ENCODE measurements at regions not wholly inside any gene's neighbourhood (a gene's known extent, or its start where the extent isn't known, plus 50 kb on each side); places are given as distances from the start of the nearest gene placed in this dataset.

- H3K4me3 ChIP-seq: no peak overlapping the region
- H3K4me1 ChIP-seq (ENCODE audit: insufficient read depth): no peaks in the 10 kb centered on the region
- 95 to 100% (median 97%) methylated on average over 1 of the region's 1 CpG for WGBS, 3 donors
- no peak for DNase-seq
- TF ChIP-seq EP300 (IDR thresholded peaks at IDR 0.05) (no peak), POLR2A (IDR thresholded peaks at IDR 0.05) (no peak)
- TF ChIP-seq, protein P1, sequence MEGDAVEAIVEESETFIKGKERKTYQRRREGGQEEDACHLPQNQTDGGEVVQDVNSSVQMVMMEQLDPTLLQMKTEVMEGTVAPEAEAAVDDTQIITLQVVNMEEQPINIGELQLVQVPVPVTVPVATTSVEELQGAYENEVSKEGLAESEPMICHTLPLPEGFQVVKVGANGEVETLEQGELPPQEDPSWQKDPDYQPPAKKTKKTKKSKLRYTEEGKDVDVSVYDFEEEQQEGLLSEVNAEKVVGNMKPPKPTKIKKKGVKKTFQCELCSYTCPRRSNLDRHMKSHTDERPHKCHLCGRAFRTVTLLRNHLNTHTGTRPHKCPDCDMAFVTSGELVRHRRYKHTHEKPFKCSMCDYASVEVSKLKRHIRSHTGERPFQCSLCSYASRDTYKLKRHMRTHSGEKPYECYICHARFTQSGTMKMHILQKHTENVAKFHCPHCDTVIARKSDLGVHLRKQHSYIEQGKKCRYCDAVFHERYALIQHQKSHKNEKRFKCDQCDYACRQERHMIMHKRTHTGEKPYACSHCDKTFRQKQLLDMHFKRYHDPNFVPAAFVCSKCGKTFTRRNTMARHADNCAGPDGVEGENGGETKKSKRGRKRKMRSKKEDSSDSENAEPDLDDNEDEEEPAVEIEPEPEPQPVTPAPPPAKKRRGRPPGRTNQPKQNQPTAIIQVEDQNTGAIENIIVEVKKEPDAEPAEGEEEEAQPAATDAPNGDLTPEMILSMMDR (IDR thresholded peaks at IDR 0.05): no peak
- no peaks in the 10 kb centered on the region for H3K27me3 ChIP-seq
- intact Hi-C loops (cut with DNase I): no loop called here
- no peak overlapping the region for H3K27ac ChIP-seq
- peaks cover 0 to 3% of the 10 kb centered on the region in 2 donors for H3K9me3 ChIP-seq
- no peaks in the 10 kb centered on the region for H3K36me3 ChIP-seq
These were observed 161.5 kb upstream of the PTCHD4 start for GRCh38 chr6:48272518-48272917.

DNA sequence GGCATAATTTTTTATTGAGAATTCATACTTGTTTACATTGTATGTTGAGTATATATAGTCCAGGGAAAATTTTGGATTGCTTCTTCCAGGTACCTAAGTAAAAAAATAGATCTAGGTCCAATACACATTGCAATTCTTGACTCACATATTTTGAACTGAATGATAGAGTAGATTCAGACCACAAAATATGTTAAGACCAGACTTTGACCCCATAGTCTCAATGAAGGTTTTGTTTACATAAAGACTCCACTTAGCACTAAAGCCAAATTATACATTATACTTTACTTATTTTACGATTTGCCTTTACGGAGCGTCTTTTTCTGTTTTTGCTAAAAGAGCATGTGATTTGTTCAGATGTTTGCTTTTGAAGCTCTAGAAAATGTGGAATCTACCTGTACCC is 144.1 kb upstream of the PTCHD4 start:
- intact Hi-C loops (cut with DNase I): no loop called here
- WGBS, 3 donors: 49 to 86% (median 68%) methylated on average over 3 of the region's 3 CpGs
- no peak for DNase-seq
- H3K27me3 ChIP-seq: no peaks in the 10 kb centered on the region
- TF ChIP-seq, protein P1 (IDR thresholded peaks at IDR 0.05): no peak
- TF ChIP-seq EP300 (IDR thresholded peaks at IDR 0.05) (no peak), POLR2A (IDR thresholded peaks at IDR 0.05) (no peak)
- H3K4me3 ChIP-seq: no peak overlapping the region
- no peaks in the 10 kb centered on the region for H3K4me1 ChIP-seq (ENCODE audit: insufficient read depth)
- H3K27ac ChIP-seq: no peak overlapping the region
- no peaks in the 10 kb centered on the region for H3K36me3 ChIP-seq
- H3K9me3 ChIP-seq: no peaks in the 10 kb centered on the region

- TF ChIP-seq, protein P1 (IDR thresholded peaks at IDR 0.05): no peak
- TF ChIP-seq POLR2A (IDR thresholded peaks at IDR 0.05): no peak
- TF ChIP-seq EP300 (IDR thresholded peaks at IDR 0.05): no peak
- Histone ChIP-seq H3K36me3 (no peaks in the 10 kb centered on the region), H3K4me3 (no peak overlapping the region), H3K27ac (no peak overlapping the region), H3K9me3 (no peaks in the 10 kb centered on the region), H3K4me1 (ENCODE audit: insufficient read depth) (no peaks in the 10 kb centered on the region), H3K27me3 (no peaks in the 10 kb centered on the region)
- 45 to 77% (median 66%) methylated on average over 3 of the region's 3 CpGs for WGBS, 3 donors
- intact Hi-C loops (cut with DNase I): no loop called here
- DNase-seq: no peak
These were observed 138.1 kb upstream of the PTCHD4 start for GRCh38 chr6:48249071-48249470.

- TF ChIP-seq POLR2A (IDR thresholded peaks at IDR 0.05) (no peak), EP300 (IDR thresholded peaks at IDR 0.05) (no peak)
- TF ChIP-seq, protein P1 (IDR thresholded peaks at IDR 0.05): no peak
- Histone ChIP-seq H3K27me3 (no peaks in the 10 kb centered on the region), H3K4me3 (no peak overlapping the region), H3K36me3 (no peaks in the 10 kb centered on the region), H3K27ac (no peak overlapping the region), H3K4me1 (ENCODE audit: insufficient read depth) (no peaks in the 10 kb centered on the region), H3K9me3 (no peaks in the 10 kb centered on the region)
- DNase-seq: no peak
- intact Hi-C loops (cut with DNase I): no loop called here
These were observed 132.1 kb upstream of the PTCHD4 start for GRCh38 chr6:48243071-48243470.

DNA sequence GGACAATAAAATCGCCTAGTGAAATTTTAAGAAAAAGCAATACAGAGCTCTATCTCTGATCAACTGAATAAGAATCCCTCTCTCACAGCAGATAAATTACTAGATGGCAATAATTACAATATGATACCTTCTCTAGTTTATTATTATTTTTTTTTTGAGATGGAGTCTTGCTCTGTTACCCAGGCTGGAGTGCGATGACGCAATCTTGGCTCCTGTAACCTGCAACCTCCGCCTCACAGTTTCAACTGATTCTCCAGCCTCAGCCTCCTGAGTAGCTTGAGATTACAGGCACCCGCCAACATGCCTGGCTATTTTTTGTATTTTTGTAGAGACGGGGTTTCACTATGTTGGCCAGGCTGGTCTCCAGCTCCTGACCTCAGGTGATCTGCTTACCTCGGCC is 129.3 kb upstream of the PTCHD4 start:
- WGBS, 3 donors: 92 to 96% (median 93%) methylated on average over 7 of the region's 7 CpGs
- Histone ChIP-seq H3K27me3 (no peaks in the 10 kb centered on the region), H3K36me3 (no peaks in the 10 kb centered on the region), H3K9me3 (no peaks in the 10 kb centered on the region), H3K4me1 (ENCODE audit: insufficient read depth) (no peaks in the 10 kb centered on the region), H3K4me3 (no peak overlapping the region), H3K27ac (no peak overlapping the region)
- intact Hi-C loops (cut with DNase I): no loop called here
- no peak for TF ChIP-seq POLR2A (IDR thresholded peaks at IDR 0.05)
- TF ChIP-seq, protein P1 (IDR thresholded peaks at IDR 0.05): no peak
- no peak for TF ChIP-seq EP300 (IDR thresholded peaks at IDR 0.05)
- DNase-seq: no peak
